OCI-LY1 (cell line): ENCODE measurements at regions not wholly inside any gene's neighbourhood (a gene's known extent, or its start where the extent isn't known, plus 50 kb on each side); places are given as distances from the start of the nearest gene placed in this dataset.

Experiments
- CTCF ChIP-seq: fragments of 200-600 bp; sonication (generic), shearing (Covaris generic); IDR thresholded peaks from 2 replicates; pipeline ENCODE4 v1.5.1; 2017; ENCODE audit warnings: mild to moderate bottlenecking, antibody characterized with exemption, low read length, moderate library complexity, mixed read lengths
- EZH2 ChIP-seq: fragments of 200-600 bp; sonication (generic), shearing (Covaris generic); IDR thresholded peaks from 2 replicates; pipeline ENCODE4 v1.8.0; 2017; ENCODE audit warnings: borderline replicate concordance, mixed run types, mild to moderate bottlenecking, antibody characterized with exemption, low read length, moderate library complexity, mixed read lengths

DNA sequence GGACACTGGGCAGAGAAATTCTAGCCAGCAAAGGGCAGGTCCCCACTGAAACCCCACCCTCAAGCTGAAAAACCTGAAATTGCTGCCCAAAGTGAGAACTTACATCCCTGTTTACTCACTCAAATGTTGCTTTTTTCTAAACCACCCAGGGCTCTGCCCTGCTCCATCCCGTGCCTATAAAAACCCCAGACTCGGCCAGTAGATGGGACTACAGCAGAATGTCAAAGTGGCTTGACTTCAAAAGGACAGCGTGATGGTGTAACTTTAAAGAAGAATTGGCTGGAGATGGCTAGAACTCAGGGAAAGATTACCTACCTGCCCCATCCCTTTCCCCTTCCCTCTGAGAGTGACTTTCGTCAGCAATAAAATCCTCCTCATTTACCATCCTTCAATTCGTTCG lies 246.9 kb downstream of the PYDC2 start:
- TF ChIP-seq CTCF, result no peak
- TF ChIP-seq EZH2, result no peak
